ENCODE measurements at regions not wholly inside any gene's neighbourhood (a gene's known extent, or its start where the extent isn't known, plus 50 kb on each side); places are given as distances from the start of the nearest gene placed in this dataset.
"Not testable (repeated sequence)": the region's sequence is repeated elsewhere in the genome, so short reads cannot be mapped to it uniquely, and the experiment has no call there.

- no peak overlapping the region for H3K4me3 ChIP-seq
- H3K4me2 ChIP-seq, result no peak overlapping the region
- no peak overlapping the region for H3K9ac ChIP-seq
- H3K27me3 ChIP-seq, result no peaks in the 10 kb centered on the region
- TF ChIP-seq Cebpa-rat (IDR thresholded peaks at IDR 0.05), result no peak
- no peaks in the 10 kb centered on the region for H3K36me3 ChIP-seq
- no peaks in the 10 kb centered on the region for H4K20me1 ChIP-seq
- no peak overlapping the region for H3K27ac ChIP-seq
- H3K9me3 ChIP-seq (replicated peaks in 1 of 11), result peaks cover 11 to 28% (median 25%) of the 10 kb centered on the region in 11 experiments; a peak in 20 of 22 replicates
- peaks cover 10 to 31% (median 22%) of the 10 kb centered on the region in 10 experiments for H3K4me1 ChIP-seq
Measured at GRCh38 chr13:59439776-59440428, 723.8 kb downstream of the DIAPH3 start.

- not testable (repeated sequence) for H4K20me1 ChIP-seq, H3K4me3 ChIP-seq, H3K4me2 ChIP-seq, H3K27ac ChIP-seq, H3K27me3 ChIP-seq, H3K36me3 ChIP-seq, H3K9ac ChIP-seq
- Histone ChIP-seq H3K9me3 (replicated peaks in 1 of 11) (peaks cover 6 to 22% (median 17%) of the 10 kb centered on the region in 11 experiments; a peak in 19 of 22 replicates), H3K4me1 (peaks cover 10 to 28% (median 18%) of the 10 kb centered on the region in 10 experiments)
Measured at GRCh38 chr13:59441068-59441467, 722.7 kb downstream of the DIAPH3 start.

- Histone ChIP-seq H3K4me1 (peaks cover 14 to 24% (median 17%) of the 10 kb centered on the region in 10 experiments), H3K9ac (no peak overlapping the region), H3K9me3 (replicated peaks in 1 of 11) (peaks cover 6 to 21% (median 16%) of the 10 kb centered on the region in 11 experiments; a peak in 19 of 22 replicates)
Measured at GRCh38 chr13:59441596-59442280, 722.0 kb downstream of the DIAPH3 start.

GRCh38 chr13:59442461-59442860 is 721.3 kb downstream of the DIAPH3 start:
- Histone ChIP-seq H3K9ac (no peak overlapping the region), H3K36me3 (no peaks in the 10 kb centered on the region)

More at GRCh38 chr13:59441596-59442280, 722.0 kb downstream of the DIAPH3 start:
- Histone ChIP-seq H3K27ac (no peak overlapping the region), H3K4me2 (no peak overlapping the region), H3K27me3 (no peaks in the 10 kb centered on the region), H3K36me3 (no peaks in the 10 kb centered on the region), H3K4me3 (no peak overlapping the region), H4K20me1 (no peaks in the 10 kb centered on the region)
- TF ChIP-seq Cebpa-rat (IDR thresholded peaks at IDR 0.05), result no peak

GRCh38 chr13:59442944-59443486 is 720.7 kb downstream of the DIAPH3 start:
- H3K4me2 ChIP-seq, result no peak overlapping the region
- TF ChIP-seq Cebpa-rat (IDR thresholded peaks at IDR 0.05), result no peak
- H3K27me3 ChIP-seq, result no peaks in the 10 kb centered on the region

More at GRCh38 chr13:59442461-59442860, 721.3 kb downstream of the DIAPH3 start:
- no peak overlapping the region for H3K4me3 ChIP-seq
- no peak overlapping the region for H3K4me2 ChIP-seq
- H3K27me3 ChIP-seq, result no peaks in the 10 kb centered on the region
- no peak overlapping the region for H3K27ac ChIP-seq
- peaks cover 9 to 20% (median 13%) of the 10 kb centered on the region in 10 experiments for H3K4me1 ChIP-seq
- peaks cover 6 to 21% (median 16%) of the 10 kb centered on the region in 11 experiments; a peak in 19 of 22 replicates for H3K9me3 ChIP-seq (replicated peaks in 1 of 11)
- no peaks in the 10 kb centered on the region for H4K20me1 ChIP-seq
- no peak for TF ChIP-seq Cebpa-rat (IDR thresholded peaks at IDR 0.05)

GRCh38 chr13:59444210-59444857 is 719.4 kb downstream of the DIAPH3 start:
- Histone ChIP-seq H3K4me3 (no peak overlapping the region), H3K4me1 (peaks cover 0 to 10% (median 0%) of the 10 kb centered on the region in 10 experiments; a peak in 7 of 20 replicates), H3K4me2 (no peak overlapping the region), H3K36me3 (no peaks in the 10 kb centered on the region), H3K9ac (no peak overlapping the region), H3K27me3 (no peaks in the 10 kb centered on the region), H3K27ac (no peak overlapping the region), H4K20me1 (no peaks in the 10 kb centered on the region), H3K9me3 (replicated peaks in 1 of 11) (peaks cover 6 to 21% (median 16%) of the 10 kb centered on the region in 11 experiments; a peak in 19 of 22 replicates)
- TF ChIP-seq Cebpa-rat (IDR thresholded peaks at IDR 0.05), result no peak

More at GRCh38 chr13:59442944-59443486, 720.7 kb downstream of the DIAPH3 start:
- H3K27ac ChIP-seq, result no peak overlapping the region
- no peaks in the 10 kb centered on the region for H3K36me3 ChIP-seq
- H3K4me3 ChIP-seq, result no peak overlapping the region
- H3K9me3 ChIP-seq (replicated peaks in 1 of 11), result peaks cover 6 to 21% (median 16%) of the 10 kb centered on the region in 11 experiments; a peak in 19 of 22 replicates
- H3K9ac ChIP-seq, result no peak overlapping the region
- H3K4me1 ChIP-seq, result peaks cover 3 to 14% (median 7%) of the 10 kb centered on the region in 10 experiments; a peak in 18 of 20 replicates
- H4K20me1 ChIP-seq, result no peaks in the 10 kb centered on the region

- H4K20me1 ChIP-seq, result no peaks in the 10 kb centered on the region
- no peak overlapping the region for H3K4me2 ChIP-seq
- no peak overlapping the region for H3K9ac ChIP-seq
- H3K4me3 ChIP-seq, result no peak overlapping the region
- H3K4me1 ChIP-seq, result peaks cover 0 to 22% (median under 1%) of the 10 kb centered on the region in 10 experiments; a peak in 8 of 20 replicates
- no peaks in the 10 kb centered on the region for H3K27me3 ChIP-seq
- no peaks in the 10 kb centered on the region for H3K36me3 ChIP-seq
- H3K27ac ChIP-seq, result no peak overlapping the region
- TF ChIP-seq Cebpa-rat (IDR thresholded peaks at IDR 0.05), result no peak
- H3K9me3 ChIP-seq (replicated peaks in 1 of 11), result peaks cover 0 to 6% (median 3%) of the 10 kb centered on the region in 11 experiments; a peak in 8 of 22 replicates
Measured at GRCh38 chr13:59445812-59446211, 717.9 kb downstream of the DIAPH3 start.

GRCh38 chr13:59446391-59446790 is 717.3 kb downstream of the DIAPH3 start:
- TF ChIP-seq Cebpa-rat (IDR thresholded peaks at IDR 0.05), result no peak
- Histone ChIP-seq H3K4me3 (no peak overlapping the region), H3K36me3 (no peaks in the 10 kb centered on the region), H3K27me3 (no peaks in the 10 kb centered on the region), H3K27ac (no peak overlapping the region), H3K4me1 (peaks cover 0 to 27% (median 3%) of the 10 kb centered on the region in 10 experiments; a peak in 10 of 20 replicates), H3K4me2 (peak overlapping the region in 3 of 11 experiments; percentile 12 to 40 (median 22); a peak in 3 of 22 replicates), H4K20me1 (no peaks in the 10 kb centered on the region), H3K9me3 (replicated peaks in 1 of 11) (peaks cover 0 to under 1% (median 0%) of the 10 kb centered on the region in 11 experiments; a peak in 1 of 22 replicates), H3K9ac (no peak overlapping the region)

- Histone ChIP-seq H3K27ac (no peak overlapping the region), H3K36me3 (no peaks in the 10 kb centered on the region), H3K27me3 (no peaks in the 10 kb centered on the region), H3K4me2 (peak overlapping the region in 2 of 11 experiments; percentile 22 to 40; a peak in 4 of 22 replicates), H3K9ac (no peak overlapping the region), H3K9me3 (replicated peaks in 1 of 11) (no peaks in the 10 kb centered on the region), H3K4me3 (no peak overlapping the region), H3K4me1 (peaks cover 0 to 34% (median 8%) of the 10 kb centered on the region in 10 experiments; a peak in 14 of 20 replicates), H4K20me1 (no peaks in the 10 kb centered on the region)
- TF ChIP-seq Cebpa-rat (IDR thresholded peaks at IDR 0.05), result no peak
Measured at GRCh38 chr13:59447031-59447430, 716.7 kb downstream of the DIAPH3 start.

All from BLaER1 treated with 17β-estradiol and CSF1 and Interleukin-3, amounts not matched to agents 10 nM and 100 nM (cell line).